ENCODE measurements at regions not wholly inside any gene's neighbourhood (a gene's known extent, or its start where the extent isn't known, plus 50 kb on each side); places are given as distances from the start of the nearest gene placed in this dataset.

DNA sequence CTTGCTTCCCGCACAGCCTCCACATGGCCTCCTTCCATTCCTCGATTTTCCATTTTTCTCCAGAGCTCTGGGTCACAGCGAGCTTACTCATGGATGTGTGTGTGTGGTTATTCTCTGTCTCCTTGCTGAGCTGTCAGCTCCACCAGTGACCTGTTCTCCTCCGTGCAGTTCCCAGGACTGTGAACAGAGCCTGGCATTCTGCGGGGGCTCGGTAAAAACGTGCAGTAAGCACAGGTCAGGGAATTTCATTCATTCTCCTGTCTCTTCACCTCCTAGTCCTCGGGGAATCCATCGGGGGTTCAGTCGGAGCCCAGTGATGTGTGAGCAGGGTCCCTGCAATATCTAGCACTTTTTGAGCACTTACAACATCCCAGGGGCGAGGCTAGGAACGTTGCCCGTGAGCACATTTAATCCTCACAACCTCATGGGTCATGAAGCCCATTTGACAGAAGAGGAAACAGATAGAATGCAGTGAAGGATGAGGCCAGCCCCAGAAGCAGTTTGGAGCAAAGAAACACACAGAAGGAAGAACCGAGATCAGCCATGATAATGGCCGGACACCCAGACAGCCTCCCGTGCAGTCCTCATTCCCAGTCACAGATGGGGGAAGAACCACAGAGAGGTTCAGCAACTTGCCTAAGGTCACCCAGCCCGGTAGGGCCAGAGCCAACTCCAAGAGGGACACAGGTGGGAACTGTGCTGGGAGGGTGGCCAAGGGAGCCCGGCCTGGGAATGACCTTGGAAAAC is 183.2 kb upstream of the GSE1 start:
- no peaks in the 10 kb centered on the region for H3K4me1 ChIP-seq (replicated peaks in 1 of 2)
- H3K36me3 ChIP-seq (replicated peaks in 1 of 2), result no peaks in the 10 kb centered on the region
- no peak for DNase-seq
- H3K4me3 ChIP-seq, result no peak overlapping the region
- TF ChIP-seq POLR2A (IDR thresholded peaks at IDR 0.05) (no peak), CTCF (IDR thresholded peaks at IDR 0.05) (no peak)
- intact Hi-C loops (cut with DNase I), result no loop called here
- H3K27me3 ChIP-seq, result no peaks in the 10 kb centered on the region
- no peaks in the 10 kb centered on the region for H3K9me3 ChIP-seq (replicated peaks in 1 of 3)
- no peak overlapping the region for H3K27ac ChIP-seq
- WGBS, 4 donors, result 79 to 82% (median 81%) methylated on average over 16 to 18 of the region's 18 CpGs

- no peak for TF ChIP-seq CTCF (IDR thresholded peaks at IDR 0.05)
- no peak for TF ChIP-seq POLR2A (IDR thresholded peaks at IDR 0.05)
- intact Hi-C loops (cut with DNase I), result no loop called here
- Histone ChIP-seq H3K27ac (no peak overlapping the region), H3K9me3 (replicated peaks in 1 of 3) (no peaks in the 10 kb centered on the region), H3K36me3 (replicated peaks in 1 of 2) (no peaks in the 10 kb centered on the region), H3K4me1 (replicated peaks in 1 of 2) (no peaks in the 10 kb centered on the region), H3K27me3 (no peaks in the 10 kb centered on the region), H3K4me3 (no peak overlapping the region)
- no peak for DNase-seq
- 89 to 97% (median 92%) methylated on average over 10 to 37 of the region's 37 CpGs for WGBS, 4 donors
These were observed 182.3 kb upstream of the GSE1 start for GRCh38 chr16:85430523-85431421.

- no peak for DNase-seq
- Histone ChIP-seq H3K9me3 (replicated peaks in 1 of 3) (no peaks in the 10 kb centered on the region), H3K36me3 (replicated peaks in 1 of 2) (no peaks in the 10 kb centered on the region), H3K27me3 (no peaks in the 10 kb centered on the region), H3K27ac (no peak overlapping the region), H3K4me1 (replicated peaks in 1 of 2) (no peaks in the 10 kb centered on the region), H3K4me3 (no peak overlapping the region)
- TF ChIP-seq POLR2A (IDR thresholded peaks at IDR 0.05) (no peak), CTCF (IDR thresholded peaks at IDR 0.05) (no peak)
- intact Hi-C loops (cut with DNase I), result no loop called here
- 85 to 90% (median 89%) methylated on average over 28 to 33 of the region's 33 CpGs for WGBS, 4 donors
These were observed 181.5 kb upstream of the GSE1 start for GRCh38 chr16:85431431-85432124.

- no peaks in the 10 kb centered on the region for H3K36me3 ChIP-seq (replicated peaks in 1 of 2)
- H3K4me1 ChIP-seq (replicated peaks in 1 of 2), result no peaks in the 10 kb centered on the region
- no peak overlapping the region for H3K27ac ChIP-seq
- intact Hi-C loops (cut with DNase I), result no loop called here
- 90 to 93% (median 93%) methylated on average over 4 to 6 of the region's 6 CpGs for WGBS, 4 donors
- no peaks in the 10 kb centered on the region for H3K9me3 ChIP-seq (replicated peaks in 1 of 3)
- no peak overlapping the region for H3K4me3 ChIP-seq
- H3K27me3 ChIP-seq, result no peaks in the 10 kb centered on the region
- no peak for TF ChIP-seq CTCF (IDR thresholded peaks at IDR 0.05)
- no peak for TF ChIP-seq POLR2A (IDR thresholded peaks at IDR 0.05)
- DNase-seq, result no peak
These were observed 180.5 kb upstream of the GSE1 start for GRCh38 chr16:85432606-85433005.
